B cell (primary cell): ENCODE measurements at regions not wholly inside any gene's neighbourhood (a gene's known extent, or its start where the extent isn't known, plus 50 kb on each side); places are given as distances from the start of the nearest gene placed in this dataset.

Experiments
- ATAC-seq: fragments of 200-7000 bp; cut with Tn5 transposase; one replicate; pipeline ENCODE4 v1.10.0; 2021; ENCODE audit warnings: low read depth, mild to moderate bottlenecking, moderate number of reproducible peaks, moderate library complexity
- CTCF ChIA-PET: fragments of 350-600 bp; sonication (Branson Sonifier 250); formaldehyde crosslinking; loops from one replicate; lab custom pipeline; 2021; ENCODE audit warnings: antibody characterized with exemption, inconsistent platforms; lab: Charles Lee
- POLR2A ChIA-PET: fragments of 350-600 bp; sonication (Branson Sonifier 250); formaldehyde crosslinking; loops from one replicate; lab custom pipeline; 2021; ENCODE audit warnings: antibody characterized with exemption; lab: Charles Lee
- DNase-seq: peaks from one replicate; pipeline ENCODE4 v3.0.0; 2013
- H2AFZ ChIP-seq: 2 replicates; pipeline ENCODE4 v1.6.1; 2012; ENCODE audit warnings: mild to moderate bottlenecking, low read depth, low read length; ENCODE audit not compliant: insufficient read depth, poor library complexity, severe bottlenecking
- H3K27ac ChIP-seq, 2 donors: 1 replicate in 1 of 2; 2 replicates in 1 of 2; pipeline ENCODE4 v1.5.1; 2012 to 2013; ENCODE audit warnings: low read length in 2 of 2, mild to moderate bottlenecking in 2 of 2, moderate library complexity in 1 of 2
- H3K27me3 ChIP-seq, 4 experiments: fragments of 200-600 bp in 1 of 4; sonication (generic) in 1 of 4; replicated peaks in 1 of 4; 1 replicate in 2 of 4; 2 replicates in 2 of 4; pipeline versions ENCODE4 v1.6.1 to v1.7.0; 2013 to 2016; ENCODE audit warnings: low read length in 3 of 4, mild to moderate bottlenecking in 2 of 4, mixed read lengths in 1 of 4, moderate library complexity in 1 of 4; ENCODE audit not compliant: insufficient read depth in 4 of 4, control insufficient read depth in 3 of 4; ENCODE audit errors: control extremely low read depth in 1 of 4
- H3K36me3 ChIP-seq, 2 experiments: replicated peaks in 1 of 2; 1 replicate in 1 of 2; 2 replicates in 1 of 2; pipeline versions ENCODE4 v1.6.1 to v1.7.1; 2013; ENCODE audit warnings: low read length in 1 of 2; ENCODE audit not compliant: insufficient read depth in 2 of 2, control insufficient read depth in 1 of 2; ENCODE audit errors: control extremely low read depth in 1 of 2, extremely low read depth in 1 of 2
- H3K4me1 ChIP-seq, 2 donors: fragments of 200-600 bp in 1 of 2; sonication (generic) in 1 of 2; 1 replicate in 1 of 2; 2 replicates in 1 of 2; pipeline versions ENCODE4 v1.5.1 to v1.6.1; 2013 to 2017; ENCODE audit warnings: low read length in 2 of 2; ENCODE audit not compliant: control insufficient read depth in 2 of 2, insufficient read depth in 2 of 2
- H3K4me2 ChIP-seq: replicated peaks from 2 replicates; pipeline ENCODE3; 2012; ENCODE audit warnings: mild to moderate bottlenecking, low read depth, low read length; ENCODE audit not compliant: poor library complexity, severe bottlenecking
- H3K4me3 ChIP-seq, 5 experiments: fragments of 200-600 bp in 1 of 5; sonication (generic) in 1 of 5; 1 replicate in 3 of 5; 2 replicates in 2 of 5; pipeline versions ENCODE4 v1.5.1 to v1.7.0; 2011 to 2016; ENCODE audit warnings: low read length in 4 of 5, mild to moderate bottlenecking in 4 of 5, low read depth in 2 of 5, control low read depth in 1 of 5, moderate library complexity in 1 of 5; ENCODE audit not compliant: insufficient read depth in 1 of 5; ENCODE audit errors: control extremely low read depth in 1 of 5, extremely low read depth in 1 of 5
- H3K79me2 ChIP-seq: fragments of 200-600 bp; sonication (generic); one replicate; pipeline ENCODE4 v1.6.0; 2016; ENCODE audit warnings: low read length; ENCODE audit not compliant: control insufficient read depth, insufficient read depth
- H3K9ac ChIP-seq: fragments of 200-600 bp; sonication (generic); 2 replicates; pipeline ENCODE4 v1.6.1; 2017; ENCODE audit warnings: mild to moderate bottlenecking, low read length, moderate library complexity
- H3K9me3 ChIP-seq, 3 donors: one replicate each; pipeline versions ENCODE4 v1.6.1 to v1.7.1; 2013; ENCODE audit warnings: low read length in 2 of 3; ENCODE audit not compliant: control insufficient read depth in 2 of 3, insufficient read depth in 1 of 3; ENCODE audit errors: control extremely low read depth in 1 of 3
- H4K20me1 ChIP-seq: 2 replicates; pipeline ENCODE4 v1.6.0; 2012; ENCODE audit warnings: mild to moderate bottlenecking, low read length; ENCODE audit not compliant: insufficient read depth, control insufficient read depth, poor library complexity, severe bottlenecking
- H3K27ac Mint-ChIP-seq: one replicate; pipeline ENCODE4 v1.8.0; 2021; ENCODE audit warnings: mixed read lengths
- H3K27me3 Mint-ChIP-seq: one replicate; pipeline ENCODE4 v1.8.0; 2021; ENCODE audit warnings: mixed read lengths
- H3K4me1 Mint-ChIP-seq: one replicate; pipeline ENCODE4 v1.8.0; 2021; ENCODE audit warnings: mixed read lengths
- H3K4me3 Mint-ChIP-seq: one replicate; pipeline ENCODE4 v1.8.0; 2021; ENCODE audit warnings: mixed read lengths
- H3K9me3 Mint-ChIP-seq: one replicate; pipeline ENCODE4 v1.8.0; 2022; ENCODE audit warnings: mixed read lengths; ENCODE audit not compliant: insufficient read depth
- CTCF ChIP-seq: fragments of 200-600 bp; IDR thresholded peaks from one replicate; pipeline ENCODE4 v1.8.0; 2022; ENCODE audit warnings: antibody characterized with exemption, mild to moderate bottlenecking
- EZH2 ChIP-seq: IDR thresholded peaks from 2 replicates; pipeline ENCODE4 v1.6.1; 2012; ENCODE audit warnings: borderline replicate concordance, low read depth, mild to moderate bottlenecking, moderate library complexity, low read length; ENCODE audit not compliant: insufficient read depth, poor library complexity, severe bottlenecking
- WGBS: methylation state at CpG from one replicate; pipeline ENCODE4 v1.1.5; 2013; ENCODE audit warnings: missing lambda C conversion rate; ENCODE audit not compliant: insufficient coverage; 5-methylcytosine and 5-hydroxymethylcytosine counted together
- intact Hi-C: fragments of 100-400 bp; cut with micrococcal nuclease; formaldehyde crosslinking; loops from one replicate; pipeline ENCODE4 v1.10.0; 2022

DNA sequence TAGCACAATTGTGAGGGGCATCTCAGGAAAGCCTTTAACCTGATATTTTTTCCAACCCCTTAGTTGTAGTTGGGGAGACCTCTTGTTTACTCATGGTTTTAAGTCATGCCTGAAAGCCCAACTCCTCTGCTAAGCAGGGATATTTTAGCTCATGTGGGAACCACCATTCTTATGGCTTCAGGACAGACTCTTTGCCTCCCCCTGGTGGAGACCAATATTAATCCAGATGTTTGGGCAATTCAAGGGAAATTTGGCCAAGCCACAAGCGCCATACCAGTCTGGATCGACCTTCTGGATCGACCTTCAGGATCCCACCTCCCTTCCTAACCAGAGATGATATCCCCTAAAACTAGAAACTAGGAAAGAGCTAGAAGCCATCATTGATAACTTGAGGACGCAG lies 211.2 kb downstream of the C6orf118 start:
- no peaks in the 10 kb centered on the region for H4K20me1 ChIP-seq
- intact Hi-C loops = no loop called here

GRCh38 chr6:165096868-165097267 lies 212.5 kb downstream of the C6orf118 start:
- H3K4me3 Mint-ChIP-seq = no peak overlapping the region
- POLR2A ChIA-PET = no interaction called here
- CTCF ChIA-PET = no interaction called here
- no CpG with 5 or more reads among the region's 1 CpG for WGBS
- H3K79me2 ChIP-seq = no peaks in the 10 kb centered on the region
- H3K4me2 ChIP-seq = no peak overlapping the region
- H2AFZ ChIP-seq = no peak overlapping the region
- H3K4me1 ChIP-seq = no peaks in the 10 kb centered on the region
- H3K4me3 ChIP-seq = no peak overlapping the region
- TF ChIP-seq CTCF = no peak
- no peak for TF ChIP-seq EZH2
- no peak overlapping the region for H3K9ac ChIP-seq
- no peak overlapping the region for H3K27ac ChIP-seq
- ATAC-seq = no peak
- H3K27me3 Mint-ChIP-seq = no peaks in the 10 kb centered on the region
- intact Hi-C loops = no loop called here
- H3K27me3 ChIP-seq = no peaks in the 10 kb centered on the region
- no peak for DNase-seq
- H3K4me1 Mint-ChIP-seq = no peaks in the 10 kb centered on the region
- peaks cover 0 to 13% (median 0%) of the 10 kb centered on the region in 3 donors for H3K9me3 ChIP-seq
- H3K9me3 Mint-ChIP-seq = peaks cover 2% of the 10 kb centered on the region
- no peaks in the 10 kb centered on the region for H3K36me3 ChIP-seq
- no peaks in the 10 kb centered on the region for H4K20me1 ChIP-seq
- no peak overlapping the region for H3K27ac Mint-ChIP-seq

More for the DNA sequence above, 211.2 kb downstream of the C6orf118 start:
- DNase-seq (no peak), ATAC-seq (no peak)
- H3K79me2 ChIP-seq = no peaks in the 10 kb centered on the region
- no peak overlapping the region for H3K4me3 ChIP-seq
- H3K4me1 ChIP-seq = no peaks in the 10 kb centered on the region
- no peak overlapping the region for H3K27ac ChIP-seq
- no peaks in the 10 kb centered on the region for H3K27me3 ChIP-seq
- no peak for TF ChIP-seq CTCF
- H3K9ac ChIP-seq = no peak overlapping the region
- H3K4me2 ChIP-seq = no peak overlapping the region
- WGBS = 96% methylated on average over 4 of the region's 4 CpGs
- Mint-ChIP-seq H3K9me3 (peaks cover 4% of the 10 kb centered on the region), H3K4me1 (no peaks in the 10 kb centered on the region), H3K4me3 (no peak overlapping the region), H3K27ac (no peak overlapping the region), H3K27me3 (no peaks in the 10 kb centered on the region)
- ChIA-PET CTCF (no interaction called here), POLR2A (no interaction called here)
- H3K9me3 ChIP-seq = peaks cover 0 to 15% (median 0%) of the 10 kb centered on the region in 3 donors
- H3K36me3 ChIP-seq = no peaks in the 10 kb centered on the region
- no peak overlapping the region for H2AFZ ChIP-seq
